ENCODE measurements at regions not wholly inside any gene's neighbourhood (a gene's known extent, or its start where the extent isn't known, plus 50 kb on each side); places are given as distances from the start of the nearest gene placed in this dataset.

- TF ChIP-seq EP300 (IDR thresholded peaks at IDR 0.05) (no peak), CTCF (IDR thresholded peaks at IDR 0.05) (no peak), POLR2A (IDR thresholded peaks at IDR 0.05) (no peak)
Observed at GRCh38 chr18:75141166-75141565, 67.8 kb downstream of the PTGR3 start.
